Panc1 (cell line): ENCODE measurements at regions not wholly inside any gene's neighbourhood (a gene's known extent, or its start where the extent isn't known, plus 50 kb on each side); places are given as distances from the start of the nearest gene placed in this dataset.

Experiments used
- CTCF ChIP-seq: fragments of 450-650 bp; IDR thresholded peaks from 2 replicates; pipeline ENCODE4 v1.5.1; 2017; ENCODE audit warnings: mild to moderate bottlenecking
- POLR2AphosphoS5 ChIP-seq: IDR thresholded peaks from 2 replicates; pipeline ENCODE4 v1.6.1; 2012; ENCODE audit warnings: mild to moderate bottlenecking, low read depth, low read length, moderate library complexity
- REST ChIP-seq, 2 experiments: IDR thresholded peaks; 2 replicates each; pipeline ENCODE4 v1.6.1; 2011 to 2012; ENCODE audit warnings: low read depth in 2 of 2, control low read depth in 1 of 2, low read length in 1 of 2, mild to moderate bottlenecking in 1 of 2, moderate library complexity in 1 of 2; ENCODE audit not compliant: insufficient read depth in 1 of 2
- SIN3A ChIP-seq: IDR thresholded peaks from 2 replicates; pipeline ENCODE4 v1.6.1; 2012; ENCODE audit warnings: low read depth, mild to moderate bottlenecking, low read length, moderate library complexity, borderline replicate concordance; ENCODE audit not compliant: insufficient read depth

- TF ChIP-seq CTCF (no peak), POLR2AphosphoS5 (no peak), REST (IDR thresholded peaks at IDR 0.05; ENCODE audit: insufficient read depth in 1 of 2, low read depth in 2 of 2, low read length in 1 of 2) (no peak), SIN3A (no peak)
Observed at GRCh38 chr16:65500919-65501318, 379.1 kb upstream of the CDH11 start.
